Mammary epithelial cell (primary cell): ENCODE measurements at regions not wholly inside any gene's neighbourhood (a gene's known extent, or its start where the extent isn't known, plus 50 kb on each side); places are given as distances from the start of the nearest gene placed in this dataset.

Source experiments
- CTCF ChIP-seq, 2 donors: IDR thresholded peaks in 1 of 2; conservative IDR thresholded peaks in 1 of 2; 2 replicates each; pipeline ENCODE4 v1.5.1; 2011 to 2012; ENCODE audit warnings: inconsistent platforms in 2 of 2, low read length in 2 of 2, mild to moderate bottlenecking in 2 of 2, control low read depth in 1 of 2, low read depth in 1 of 2; ENCODE audit not compliant: insufficient read depth in 1 of 2; ENCODE audit errors: extremely low read depth in 1 of 2
- EZH2 ChIP-seq: IDR thresholded peaks from 2 replicates; pipeline ENCODE4 v1.6.1; 2012; ENCODE audit warnings: low read length, inconsistent platforms, borderline replicate concordance

GRCh38 chr2:139850254-139850890 is 1070.2 kb upstream of the NXPH2 start:
- TF ChIP-seq CTCF (conservative IDR thresholded peaks at IDR 0.05 in 1 of 2, IDR thresholded peaks at IDR 0.05 in 1 of 2; ENCODE audit: extremely low read depth in 1 of 2, insufficient read depth in 1 of 2, low read depth in 1 of 2, low read length in 2 of 2) (no peak), EZH2 (no peak)
